NCI-H82 treated with DMSO at 0.1 percent for 48 hours (cell line): ENCODE measurements at regions not wholly inside any gene's neighbourhood (a gene's known extent, or its start where the extent isn't known, plus 50 kb on each side); places are given as distances from the start of the nearest gene placed in this dataset.
"Not testable (repeated sequence)": the region's sequence is repeated elsewhere in the genome, so short reads cannot be mapped to it uniquely, and the experiment has no call there.

ENCODE experiments used
- DNase-seq: peaks from one replicate; lab custom pipeline; 2025; ENCODE audit not compliant: unreplicated experiment; lab: John Stamatoyannopoulos, UW

GRCh38 chr22:23464796-23465195, 115.3 kb downstream of the IGLL1 start:
- not testable (repeated sequence) for DNase-seq

GRCh38 chr22:23460517-23461031, 119.5 kb downstream of the IGLL1 start:
- not testable (repeated sequence) for DNase-seq

GRCh38 chr22:23459645-23460516, 120.2 kb downstream of the IGLL1 start:
- not testable (repeated sequence) for DNase-seq

GRCh38 chr22:23458663-23459541, 121.2 kb downstream of the IGLL1 start:
- DNase-seq: no peak

GRCh38 chr22:23457380-23457985, 122.6 kb downstream of the IGLL1 start:
- DNase-seq: no peak

GRCh38 chr22:23456666-23457379, 123.3 kb downstream of the IGLL1 start:
- not testable (repeated sequence) for DNase-seq

GRCh38 chr22:23454345-23454744, 125.7 kb downstream of the IGLL1 start:
- DNase-seq: not testable (repeated sequence)

GRCh38 chr22:23453277-23453676, 126.8 kb downstream of the IGLL1 start:
- no peak for DNase-seq

- DNase-seq: no peak
These were observed 127.7 kb downstream of the IGLL1 start for GRCh38 chr22:23452231-23453010.

GRCh38 chr22:23451452-23452230, 128.4 kb downstream of the IGLL1 start:
- DNase-seq: not testable (repeated sequence)

GRCh38 chr22:23450821-23451220, 129.3 kb downstream of the IGLL1 start:
- DNase-seq: not testable (repeated sequence)

GRCh38 chr22:23450434-23450795, 129.7 kb downstream of the IGLL1 start:
- DNase-seq: no peak

- DNase-seq: not testable (repeated sequence)
These were observed 130.2 kb downstream of the IGLL1 start for GRCh38 chr22:23449748-23450433.

GRCh38 chr22:23448499-23449288, 131.4 kb downstream of the IGLL1 start:
- DNase-seq: not testable (repeated sequence)

- DNase-seq: no peak
These were observed 133.2 kb downstream of the IGLL1 start for GRCh38 chr22:23446796-23447350.

GRCh38 chr22:23446194-23446593, 133.9 kb downstream of the IGLL1 start:
- DNase-seq: not testable (repeated sequence)

GRCh38 chr22:23443905-23444304, 136.2 kb downstream of the IGLL1 start:
- DNase-seq: not testable (repeated sequence)
